HG03469 (cell line): ENCODE measurements at regions not wholly inside any gene's neighbourhood (a gene's known extent, or its start where the extent isn't known, plus 50 kb on each side); places are given as distances from the start of the nearest gene placed in this dataset.
"Not testable (repeated sequence)": the region's sequence is repeated elsewhere in the genome, so short reads cannot be mapped to it uniquely, and the experiment has no call there.

Source experiments
- ATAC-seq: cut with Tn5 transposase; IDR thresholded peaks from one replicate; pipeline ENCODE4 v1.9.1; 2021; ENCODE audit warnings: mild to moderate bottlenecking, moderate library complexity, moderate number of reproducible peaks; ENCODE audit not compliant: unreplicated experiment

DNA sequence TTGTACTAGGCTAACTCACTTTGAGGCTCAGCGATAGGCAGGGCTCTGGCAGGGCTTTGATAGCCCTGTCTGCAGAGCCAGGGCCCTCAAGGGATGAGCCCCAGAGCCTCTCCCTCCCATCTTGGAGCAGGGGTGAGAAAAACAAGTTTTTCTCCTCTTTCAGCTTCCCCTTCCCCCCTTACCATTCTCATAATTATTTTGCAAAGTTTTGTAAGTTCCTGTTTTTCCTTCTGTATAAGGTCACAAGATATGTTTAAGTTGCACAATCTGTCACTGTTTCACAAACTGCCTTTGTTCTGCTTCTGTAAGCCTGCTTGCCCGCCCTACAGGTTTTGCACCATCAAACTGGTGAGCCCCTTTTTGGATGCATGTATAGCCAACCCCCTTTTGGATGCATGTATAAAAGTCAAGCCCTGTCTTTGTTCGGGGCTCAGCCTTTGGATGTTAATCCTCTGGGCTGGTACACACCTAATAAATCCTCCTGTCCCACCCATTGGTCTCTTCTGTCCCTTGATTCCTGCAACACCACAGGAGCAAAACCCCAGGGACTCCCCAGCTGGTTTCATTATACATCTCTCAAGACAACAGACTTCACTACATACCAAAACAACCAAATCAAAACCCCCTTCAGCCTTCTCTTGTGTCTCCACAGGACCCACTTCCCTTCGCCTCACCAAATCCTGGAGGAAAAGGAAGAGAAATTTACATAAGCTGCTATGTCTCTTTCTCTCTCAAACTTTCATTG is 52.5 kb upstream of the RESF1 start:
- no peak for ATAC-seq

- no peak for ATAC-seq
Measured at GRCh38 chr12:31903025-31903424, 56.2 kb upstream of the RESF1 start.

- no peak for ATAC-seq
Measured at GRCh38 chr12:31900271-31900670, 58.9 kb upstream of the RESF1 start.

DNA sequence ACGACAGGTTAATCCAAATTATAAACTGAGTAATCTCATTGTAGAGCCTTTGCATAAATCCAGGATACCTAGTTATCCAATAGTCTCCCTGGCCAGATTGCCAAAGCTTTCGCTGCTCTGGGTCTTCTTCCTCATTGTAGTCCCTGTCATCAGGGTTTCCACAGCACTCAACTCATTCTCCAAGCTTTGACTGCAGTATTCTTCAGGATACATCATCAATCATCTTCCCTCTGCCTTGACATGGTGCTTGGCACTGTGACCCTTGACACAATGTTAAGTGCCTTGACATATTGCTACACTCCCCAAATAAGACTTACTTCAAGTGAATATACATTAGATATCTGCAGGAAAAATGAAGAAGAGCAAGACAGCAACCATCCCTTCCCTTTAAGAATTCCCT is 60.1 kb upstream of the RESF1 start:
- ATAC-seq, result no peak

- ATAC-seq, result no peak
Measured at GRCh38 chr12:31897781-31898503, 61.3 kb upstream of the RESF1 start.

DNA sequence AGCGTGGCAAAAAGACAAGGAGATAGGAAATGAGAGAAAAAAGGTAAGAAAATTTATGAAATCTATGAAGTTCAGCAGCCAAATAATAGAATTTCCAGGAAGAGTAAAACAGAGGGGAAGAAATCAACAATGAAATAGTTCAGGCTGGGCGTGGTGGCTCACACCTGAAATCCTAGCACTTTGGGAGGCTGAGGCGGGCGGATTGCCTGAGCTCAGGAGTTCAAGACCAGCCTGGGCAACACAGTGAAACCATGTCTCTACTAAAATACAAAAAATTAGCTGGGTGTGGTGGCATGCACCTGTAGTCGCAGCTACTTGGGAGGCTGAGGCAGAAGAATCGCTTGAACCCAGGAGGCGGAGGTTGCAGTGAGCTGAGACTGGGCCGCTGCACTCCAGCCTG is 62.1 kb upstream of the RESF1 start:
- ATAC-seq, result not testable (repeated sequence)

GRCh38 chr12:31896514-31897039 is 62.6 kb upstream of the RESF1 start:
- peak; percentile 93 for ATAC-seq

GRCh38 chr12:31895449-31896150 is 63.6 kb upstream of the RESF1 start:
- no peak for ATAC-seq

DNA sequence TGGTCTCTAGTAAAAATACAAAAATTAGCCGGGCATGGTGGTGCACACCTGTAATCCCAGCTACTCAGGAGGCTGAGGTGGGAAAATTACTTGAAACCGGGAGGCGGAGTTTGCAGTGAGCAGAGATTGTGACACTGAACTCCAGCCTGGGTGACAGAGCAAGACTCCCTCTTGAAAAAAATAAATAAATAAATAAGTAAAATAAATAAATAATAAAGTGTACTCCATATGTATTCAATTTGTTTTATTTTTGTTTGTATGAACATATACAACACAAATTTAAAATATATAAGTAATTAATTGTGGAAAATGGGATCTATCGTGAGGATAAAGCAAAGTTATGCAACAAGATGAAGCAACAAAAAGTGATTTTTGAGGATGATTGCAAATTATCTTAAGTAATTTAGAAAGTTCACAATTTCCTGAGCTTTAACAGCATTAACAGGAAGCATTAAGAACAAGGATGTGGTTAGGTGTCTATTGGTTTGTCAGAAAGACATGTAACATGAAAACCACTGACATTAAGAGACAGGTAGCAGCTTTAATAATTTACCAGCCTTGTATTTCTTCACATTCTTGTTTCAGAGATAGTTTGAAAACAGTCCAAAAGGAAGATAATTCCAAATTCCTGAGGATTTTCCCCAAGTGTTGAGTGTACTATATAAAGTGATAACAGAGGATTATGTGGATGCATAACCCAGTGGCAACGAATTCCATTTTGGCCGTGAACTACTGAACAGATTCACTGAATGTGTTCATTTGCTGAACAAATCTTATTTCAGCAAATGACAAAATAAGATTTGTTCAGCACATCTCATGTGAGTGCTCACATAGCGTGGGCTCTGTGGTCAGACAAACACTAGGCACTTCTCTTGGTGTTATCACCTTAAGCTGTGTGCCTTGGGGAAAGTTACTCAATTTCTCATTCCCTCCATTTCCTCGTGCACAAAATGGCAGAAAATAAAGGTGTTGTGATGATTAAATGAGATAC is 68.6 kb upstream of the RESF1 start:
- peak; percentile 55 for ATAC-seq

- no peak for ATAC-seq
Measured at GRCh38 chr12:31887109-31887811, 72.0 kb upstream of the RESF1 start.

DNA sequence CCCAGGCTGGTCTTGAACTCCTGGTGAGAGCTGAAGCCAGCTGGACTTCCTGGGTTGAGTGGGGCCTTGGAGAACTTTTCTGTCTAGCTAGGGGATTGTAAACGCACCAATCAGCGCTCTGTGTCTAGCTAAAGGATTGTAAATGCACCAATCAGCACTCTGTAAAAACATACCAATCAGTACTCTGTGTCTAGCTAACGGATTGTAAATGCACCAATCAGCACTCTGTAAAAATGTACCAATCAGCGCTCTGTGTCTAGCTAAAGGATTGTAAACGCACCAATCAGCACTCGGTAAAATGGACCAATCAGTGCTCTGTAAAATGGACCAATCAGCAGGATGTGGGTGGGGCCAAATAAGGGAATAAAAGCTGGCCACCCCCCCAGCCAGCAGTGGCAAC is 76.5 kb upstream of the RESF1 start:
- ATAC-seq, result not testable (repeated sequence)

- ATAC-seq, result no peak
Measured at GRCh38 chr12:31880340-31880739, 78.9 kb upstream of the RESF1 start.

DNA sequence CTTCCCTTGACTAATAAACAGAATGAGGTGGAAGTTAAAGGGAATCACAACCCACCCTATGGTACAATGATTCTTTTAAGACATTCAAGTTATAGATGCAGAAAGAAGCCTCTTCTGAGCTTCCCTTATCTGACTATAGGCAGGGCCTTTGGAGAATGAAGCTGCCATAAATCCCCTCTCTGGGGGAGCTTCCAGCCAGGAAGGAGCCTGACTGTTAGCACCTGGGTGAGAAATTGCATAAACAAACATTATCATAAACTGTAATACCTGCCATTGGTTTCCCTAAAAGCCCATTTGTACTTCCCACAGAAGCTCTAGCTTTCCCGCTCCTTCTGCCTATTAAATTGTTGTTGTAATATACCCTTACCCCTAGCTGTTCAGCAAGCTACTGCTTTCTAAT is 81.3 kb upstream of the RESF1 start:
- no peak for ATAC-seq

- ATAC-seq, result no peak
Measured at GRCh38 chr12:31876568-31877424, 82.4 kb upstream of the RESF1 start.

DNA sequence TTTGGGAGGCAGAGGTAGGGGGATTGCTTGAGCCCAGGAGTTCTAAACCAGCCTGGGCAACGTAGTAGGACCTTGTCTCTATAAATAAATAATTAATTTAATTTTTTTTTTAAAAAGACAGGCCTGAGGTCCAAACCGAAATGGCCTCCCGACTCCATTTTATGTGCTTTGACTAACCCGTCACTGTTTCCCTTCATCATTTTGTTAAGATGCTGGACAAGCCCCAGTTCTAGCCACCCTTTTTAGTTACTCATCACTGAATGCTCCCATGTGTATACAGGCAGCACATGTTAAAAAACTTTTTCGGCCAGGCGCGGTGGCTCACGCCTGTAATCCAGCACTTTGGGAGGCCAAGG is 83.6 kb upstream of the RESF1 start:
- no peak for ATAC-seq

GRCh38 chr12:31874961-31875608 is 84.1 kb upstream of the RESF1 start:
- peak; percentile 69 for ATAC-seq

- no peak for ATAC-seq
Measured at GRCh38 chr12:31872831-31873604, 86.2 kb upstream of the RESF1 start.

GRCh38 chr12:31869972-31870371 is 89.2 kb upstream of the RESF1 start:
- ATAC-seq, result no peak
